ENCODE measurements at regions not wholly inside any gene's neighbourhood (a gene's known extent, or its start where the extent isn't known, plus 50 kb on each side); places are given as distances from the start of the nearest gene placed in this dataset.

DNA sequence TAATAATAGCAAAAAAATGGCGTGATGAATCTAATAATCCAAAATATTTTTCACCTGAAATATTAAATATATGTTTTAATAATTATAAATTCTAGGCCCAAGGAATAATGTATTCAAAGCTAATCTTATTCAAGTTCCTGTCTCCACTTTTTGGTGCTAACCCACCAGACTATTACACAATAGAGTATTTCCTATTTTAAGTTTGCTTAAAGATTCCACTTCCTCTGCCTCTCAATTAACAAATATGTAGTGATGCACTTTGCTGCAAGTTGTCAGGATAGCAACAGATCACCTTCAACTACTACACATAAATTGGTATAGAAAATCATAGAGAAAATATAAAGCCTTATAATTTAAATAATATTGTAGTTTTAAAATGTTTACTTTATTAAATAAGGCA lies 467.5 kb downstream of the C3orf38 start:
- no peak for DNase-seq
- in situ Hi-C loops (cut with HindIII; ENCODE audit: low pct_ligation_motif_present, low pct_unique_long_range_greater_than_20kb, low sequenced_read_pairs) = no loop called here

DNA sequence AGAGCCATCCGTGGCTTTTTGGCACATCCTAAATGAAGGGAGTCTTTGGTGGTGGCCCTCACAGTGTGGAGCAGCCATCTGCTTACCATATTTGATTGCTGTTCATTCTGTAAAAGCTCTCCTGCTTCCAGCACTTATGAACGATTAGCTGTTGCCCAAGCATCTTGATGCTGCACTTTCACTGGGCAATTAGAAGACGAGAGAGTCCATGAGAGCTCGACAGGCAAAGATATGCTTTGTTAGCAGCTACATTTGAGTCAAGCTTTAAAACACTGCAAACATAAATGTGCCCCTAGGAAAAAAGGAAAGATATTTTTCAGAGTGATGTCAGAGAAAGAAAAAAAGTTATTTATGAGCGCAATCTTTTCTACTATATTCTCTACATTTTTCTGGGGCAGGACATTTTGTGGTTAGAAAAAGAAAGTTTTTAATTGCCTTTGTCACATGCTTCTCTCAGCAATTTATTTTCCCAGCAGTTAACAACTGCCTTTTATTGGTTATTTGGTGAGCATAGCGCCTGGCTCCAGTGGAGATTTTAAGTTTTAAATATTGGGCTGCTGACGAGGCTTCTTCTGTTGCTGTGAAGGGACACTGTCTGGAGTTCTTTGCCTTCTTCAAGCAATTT lies 468.4 kb downstream of the C3orf38 start:
- in situ Hi-C loops (cut with HindIII; ENCODE audit: low pct_ligation_motif_present, low pct_unique_long_range_greater_than_20kb, low sequenced_read_pairs) = no loop called here
- DNase-seq = no peak

DNA sequence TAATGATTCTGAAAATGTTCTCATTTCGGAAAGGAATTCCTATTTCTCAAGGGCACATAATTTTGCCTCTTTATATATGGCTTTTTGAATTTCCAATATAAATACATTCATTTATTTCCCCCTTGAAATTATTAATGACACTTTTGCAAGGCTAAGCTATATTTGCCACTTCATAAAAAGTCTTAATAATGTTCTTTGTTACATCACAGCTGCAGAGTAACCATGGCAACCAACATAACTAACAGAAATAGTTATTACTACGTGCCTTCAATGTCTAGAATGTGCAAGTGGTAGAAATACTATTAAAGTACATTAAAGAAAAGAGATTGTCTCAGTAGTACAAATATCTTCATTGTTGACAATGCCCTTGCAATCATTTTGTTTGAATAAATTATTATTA lies 471.8 kb downstream of the C3orf38 start:
- no peak for DNase-seq
- in situ Hi-C loops (cut with HindIII; ENCODE audit: low pct_ligation_motif_present, low pct_unique_long_range_greater_than_20kb, low sequenced_read_pairs) = no loop called here

- in situ Hi-C loops (cut with HindIII; ENCODE audit: low pct_ligation_motif_present, low pct_unique_long_range_greater_than_20kb, low sequenced_read_pairs) = no loop called here
- DNase-seq = no peak
Measured at GRCh38 chr3:88623709-88624108, 473.9 kb downstream of the C3orf38 start.

DNA sequence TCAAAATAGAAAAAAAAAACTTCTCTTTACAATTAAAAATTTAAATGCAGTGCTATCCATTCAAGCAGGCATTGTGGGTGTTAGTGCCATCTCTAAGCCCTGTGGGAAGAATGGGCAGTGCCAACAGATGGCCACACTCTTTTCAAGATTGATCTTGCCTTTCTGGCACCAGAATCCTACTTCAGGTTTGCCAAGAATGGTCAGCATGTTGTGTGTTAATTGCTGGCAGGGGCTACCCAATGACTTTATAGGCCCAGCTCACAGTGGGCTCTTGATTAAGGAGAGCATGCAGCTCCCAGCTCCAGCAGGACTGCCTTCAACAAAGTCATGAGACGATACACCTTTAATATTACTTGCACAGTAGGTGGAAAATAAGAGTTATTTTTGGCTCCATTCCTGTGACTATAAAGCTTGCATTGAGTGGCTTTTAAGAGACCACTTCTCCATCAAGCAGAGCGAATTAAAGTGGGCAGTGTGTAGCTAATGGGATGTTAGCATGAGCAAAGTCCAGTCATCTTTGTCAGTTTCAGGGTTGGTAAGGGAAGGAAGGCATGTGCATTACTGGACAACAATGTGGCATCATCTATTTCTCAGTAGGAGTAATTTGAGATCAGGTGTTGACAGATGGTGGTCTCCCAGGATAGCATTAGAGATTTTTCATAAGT lies 476.8 kb downstream of the C3orf38 start:
- in situ Hi-C loops (cut with HindIII; ENCODE audit: low pct_ligation_motif_present, low pct_unique_long_range_greater_than_20kb, low sequenced_read_pairs) = no loop called here
- no peak for DNase-seq

GRCh38 chr3:88628901-88629300 lies 478.5 kb upstream of the EPHA3 start:
- no peak for DNase-seq
- in situ Hi-C loops (cut with HindIII; ENCODE audit: low pct_ligation_motif_present, low pct_unique_long_range_greater_than_20kb, low sequenced_read_pairs) = no loop called here

DNA sequence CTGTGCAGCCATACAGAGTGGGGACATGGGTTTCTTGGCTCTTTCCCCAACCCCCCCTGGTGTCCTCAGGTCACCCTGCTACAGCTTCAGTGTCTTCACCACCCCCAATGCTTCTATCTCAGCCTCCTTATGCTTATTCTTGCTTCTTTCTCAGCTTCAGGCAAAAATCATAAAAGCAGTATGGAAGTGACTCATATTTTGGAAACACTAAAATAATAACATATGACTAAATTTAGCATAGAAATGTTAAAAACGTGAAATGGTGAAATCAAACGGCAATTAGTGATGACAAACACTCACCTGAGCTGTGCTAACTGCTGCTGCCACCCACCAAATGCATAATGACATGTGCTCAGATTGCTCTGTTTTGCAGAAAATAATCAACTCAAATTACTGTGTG lies 475.2 kb upstream of the EPHA3 start:
- no peak for DNase-seq
- in situ Hi-C loops (cut with HindIII; ENCODE audit: low pct_ligation_motif_present, low pct_unique_long_range_greater_than_20kb, low sequenced_read_pairs) = no loop called here

DNA sequence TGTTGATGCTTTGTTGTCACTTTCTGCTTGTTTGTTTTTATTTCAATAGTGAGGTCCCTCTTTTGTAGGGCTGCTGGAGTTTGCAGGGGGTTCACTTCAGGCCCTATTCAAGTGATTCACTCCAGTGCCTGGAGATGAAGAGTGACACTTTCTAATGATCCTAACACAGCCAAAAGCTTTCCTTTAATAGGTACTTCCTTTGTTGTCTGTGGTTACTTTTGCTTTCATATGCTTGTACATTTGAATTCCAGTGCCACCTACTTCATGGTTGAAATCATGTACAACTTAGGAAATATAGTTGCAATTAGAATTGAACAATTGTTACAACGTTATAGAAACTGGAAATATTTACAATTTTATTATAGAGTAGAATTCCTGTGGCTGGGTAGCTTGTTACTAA lies 466.8 kb upstream of the EPHA3 start:
- no peak for DNase-seq
- in situ Hi-C loops (cut with HindIII; ENCODE audit: low pct_ligation_motif_present, low pct_unique_long_range_greater_than_20kb, low sequenced_read_pairs) = no loop called here

- no peak for DNase-seq
- in situ Hi-C loops (cut with HindIII; ENCODE audit: low pct_ligation_motif_present, low pct_unique_long_range_greater_than_20kb, low sequenced_read_pairs) = no loop called here
Measured at GRCh38 chr3:88641033-88641604, 466.3 kb upstream of the EPHA3 start.

GRCh38 chr3:88657459-88657858 lies 450.0 kb upstream of the EPHA3 start:
- in situ Hi-C loops (cut with HindIII; ENCODE audit: low pct_ligation_motif_present, low pct_unique_long_range_greater_than_20kb, low sequenced_read_pairs) = no loop called here

DNA sequence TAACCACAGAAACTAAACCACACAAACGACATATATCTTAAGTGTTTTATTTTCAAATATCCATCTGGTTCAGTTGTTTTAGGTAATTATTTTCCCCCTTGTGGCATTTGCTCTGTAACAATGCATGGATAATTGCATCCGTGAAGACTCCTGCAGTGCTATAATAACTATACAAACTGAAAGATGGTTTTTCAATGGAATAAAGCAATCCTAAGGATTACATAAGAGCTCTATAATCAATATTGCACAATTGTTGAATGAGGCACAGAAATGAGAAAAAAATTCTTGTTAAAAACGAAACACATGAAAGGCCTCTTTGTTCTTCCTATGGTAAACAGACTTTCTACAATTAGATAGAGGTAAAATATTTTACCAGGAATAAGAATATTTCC lies 446.0 kb upstream of the EPHA3 start:
- DNase-seq = no peak
- in situ Hi-C loops (cut with HindIII; ENCODE audit: low pct_ligation_motif_present, low pct_unique_long_range_greater_than_20kb, low sequenced_read_pairs) = no loop called here

More at GRCh38 chr3:88657459-88657858, 450.0 kb upstream of the EPHA3 start:
- DNase-seq = no peak

- DNase-seq = no peak
Measured at GRCh38 chr3:88668180-88668579, 439.2 kb upstream of the EPHA3 start.

DNA sequence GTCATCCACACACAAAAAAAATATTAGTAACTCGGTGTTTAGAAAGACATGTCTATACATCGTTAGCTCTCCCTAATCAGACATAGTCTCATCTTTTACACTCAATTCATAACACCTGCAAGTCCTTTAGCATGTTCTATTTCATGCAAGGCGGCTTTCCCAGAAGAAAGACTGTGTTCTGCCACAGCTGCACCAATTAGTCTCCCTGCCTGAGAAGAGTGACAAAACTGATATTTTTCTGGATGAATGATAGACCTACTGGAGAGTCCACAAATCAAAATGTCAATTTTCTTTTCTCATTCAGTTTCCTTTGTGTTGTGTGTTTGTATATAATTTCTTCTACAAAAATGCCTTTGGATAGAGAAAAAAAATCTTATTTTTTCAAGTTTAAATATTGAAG lies 435.8 kb upstream of the EPHA3 start:
- no peak for DNase-seq
- in situ Hi-C loops (cut with HindIII; ENCODE audit: low pct_ligation_motif_present, low pct_unique_long_range_greater_than_20kb, low sequenced_read_pairs) = no loop called here

More at GRCh38 chr3:88668180-88668579, 439.2 kb upstream of the EPHA3 start:
- in situ Hi-C loops (cut with HindIII; ENCODE audit: low pct_ligation_motif_present, low pct_unique_long_range_greater_than_20kb, low sequenced_read_pairs) = no loop called here

DNA sequence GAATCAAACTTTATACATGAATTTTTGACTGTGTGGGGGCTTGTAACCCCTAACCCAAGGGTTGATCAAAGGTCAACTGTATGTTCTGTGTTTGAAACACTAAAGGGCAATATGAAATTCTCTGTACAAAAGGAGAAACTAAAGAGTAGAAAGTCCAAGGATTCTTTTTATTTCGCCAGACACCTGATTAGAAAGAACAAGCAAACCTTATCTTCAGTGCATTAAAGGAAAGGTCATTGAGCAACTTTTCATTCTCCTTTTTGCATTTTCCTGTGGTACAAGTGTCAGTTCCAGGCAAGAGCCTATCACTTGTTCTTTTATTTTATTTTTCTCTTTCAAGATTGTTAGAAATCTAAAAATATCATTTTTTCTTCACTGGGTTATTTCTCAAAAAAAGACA lies 430.1 kb upstream of the EPHA3 start:
- DNase-seq = no peak
- in situ Hi-C loops (cut with HindIII; ENCODE audit: low pct_ligation_motif_present, low pct_unique_long_range_greater_than_20kb, low sequenced_read_pairs) = no loop called here

DNA sequence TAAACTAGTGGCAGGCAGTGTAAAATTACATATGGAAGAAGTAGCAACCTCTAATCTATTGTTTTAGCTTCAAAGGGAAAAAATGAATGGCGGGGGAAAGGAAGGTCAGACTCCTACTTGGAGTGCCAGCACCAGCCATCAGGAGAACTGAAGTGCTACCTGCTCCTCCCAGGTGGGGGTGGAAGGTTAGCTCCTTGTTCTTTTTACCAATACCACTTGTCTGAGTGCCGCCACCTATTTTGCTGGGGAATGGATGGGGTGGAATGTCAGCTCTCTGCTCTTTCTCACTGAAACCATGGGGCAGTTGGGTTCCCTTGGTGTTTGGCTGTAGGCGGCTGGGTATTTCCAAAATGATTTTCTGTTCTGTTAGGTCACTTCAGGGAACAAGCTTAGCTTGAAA lies 428.7 kb upstream of the EPHA3 start:
- in situ Hi-C loops (cut with HindIII; ENCODE audit: low pct_ligation_motif_present, low pct_unique_long_range_greater_than_20kb, low sequenced_read_pairs) = no loop called here
- no peak for DNase-seq

DNA sequence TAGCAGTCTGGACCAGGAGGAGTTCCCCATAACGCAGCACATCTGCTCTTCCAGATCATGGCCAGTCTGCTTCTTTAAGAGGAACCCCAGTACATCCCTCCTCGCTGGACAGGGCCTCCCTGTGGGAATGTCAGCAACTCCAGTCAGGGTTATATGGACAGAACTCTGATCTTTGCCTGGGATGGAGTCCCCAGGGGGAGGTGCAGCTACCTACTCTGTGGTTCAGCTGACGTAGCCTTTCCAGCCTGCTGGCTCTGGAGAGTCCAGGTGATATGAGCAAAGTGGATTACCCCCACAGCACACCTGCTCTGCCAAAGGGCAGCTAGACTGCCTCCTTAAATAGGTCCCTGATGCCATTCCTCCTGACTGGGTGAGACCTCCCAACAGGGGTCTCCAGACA lies 417.1 kb upstream of the EPHA3 start:
- DNase-seq = no peak
- in situ Hi-C loops (cut with HindIII; ENCODE audit: low pct_ligation_motif_present, low pct_unique_long_range_greater_than_20kb, low sequenced_read_pairs) = no loop called here

GRCh38 chr3:88691081-88691480 lies 416.3 kb upstream of the EPHA3 start:
- in situ Hi-C loops (cut with HindIII; ENCODE audit: low pct_ligation_motif_present, low pct_unique_long_range_greater_than_20kb, low sequenced_read_pairs) = no loop called here
- no peak for DNase-seq

- in situ Hi-C loops (cut with HindIII; ENCODE audit: low pct_ligation_motif_present, low pct_unique_long_range_greater_than_20kb, low sequenced_read_pairs) = no loop called here
- no peak for DNase-seq
Measured at GRCh38 chr3:88703501-88704059, 403.8 kb upstream of the EPHA3 start.

DNA sequence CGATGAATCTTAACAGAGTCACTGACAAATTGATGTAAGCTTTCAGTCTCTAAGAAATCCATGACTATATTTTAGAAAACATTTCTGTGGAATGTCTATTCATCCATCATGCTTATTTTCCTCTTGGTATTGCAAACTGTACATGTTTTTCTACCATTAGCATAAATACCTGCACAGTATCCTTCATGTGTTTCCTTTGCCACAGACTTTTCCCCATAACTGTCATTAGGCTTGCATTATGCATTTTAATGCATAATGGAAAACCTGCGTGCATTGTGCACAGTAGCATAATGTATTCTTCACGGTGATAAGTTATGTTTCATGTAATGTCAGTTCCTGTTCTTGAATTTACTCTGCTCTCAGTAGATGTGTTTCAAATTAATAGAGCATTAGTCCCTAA lies 403.1 kb upstream of the EPHA3 start:
- no peak for DNase-seq
- in situ Hi-C loops (cut with HindIII; ENCODE audit: low pct_ligation_motif_present, low pct_unique_long_range_greater_than_20kb, low sequenced_read_pairs) = no loop called here

DNA sequence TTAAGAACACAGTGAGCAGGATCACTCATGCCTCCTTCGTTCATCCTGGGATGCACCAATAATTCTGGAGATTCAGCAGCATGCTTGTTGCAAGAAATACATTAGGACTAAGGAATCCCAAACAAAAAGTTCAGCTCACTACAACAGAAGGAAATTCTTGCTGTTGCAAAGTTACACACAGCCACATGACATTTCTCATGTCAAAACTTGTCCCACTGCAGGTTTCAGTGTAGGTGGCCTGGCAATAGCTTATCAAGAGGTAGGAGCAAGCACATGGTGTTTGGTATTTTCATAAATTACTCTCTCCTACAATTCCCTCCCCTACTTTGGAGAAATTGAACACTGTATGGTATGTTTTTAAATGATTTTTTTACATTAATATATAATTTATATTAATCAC lies 399.6 kb upstream of the EPHA3 start:
- in situ Hi-C loops (cut with HindIII; ENCODE audit: low pct_ligation_motif_present, low pct_unique_long_range_greater_than_20kb, low sequenced_read_pairs) = no loop called here
- DNase-seq = no peak
